ENCODE measurements at regions not wholly inside any gene's neighbourhood (a gene's known extent, or its start where the extent isn't known, plus 50 kb on each side); places are given as distances from the start of the nearest gene placed in this dataset.

GRCh38 chr9:22265038-22265437 lies 181.6 kb upstream of the DMRTA1 start:
- Mint-ChIP-seq H3K9me3 (peaks cover 9% of the 10 kb centered on the region), H3K27ac (no peak overlapping the region), H3K36me3 (ENCODE audit: low read depth) (no peaks in the 10 kb centered on the region), H3K4me1 (ENCODE audit: low read depth) (no peaks in the 10 kb centered on the region), H3K27me3 (ENCODE audit: low read depth) (peaks cover 2% of the 10 kb centered on the region), H3K4me3 (ENCODE audit: low read depth) (no peak overlapping the region)
- intact Hi-C loops (cut with micrococcal nuclease) = no loop called here
- DNase-seq (ENCODE audit: low spot score) = no peak

GRCh38 chr9:22265534-22265933 lies 181.1 kb upstream of the DMRTA1 start:
- H3K4me3 Mint-ChIP-seq (ENCODE audit: low read depth) = no peak overlapping the region
- peaks cover 2% of the 10 kb centered on the region for H3K27me3 Mint-ChIP-seq (ENCODE audit: low read depth)
- intact Hi-C loops (cut with micrococcal nuclease) = no loop called here
- no peak overlapping the region for H3K27ac Mint-ChIP-seq
- H3K9me3 Mint-ChIP-seq = peaks cover 9% of the 10 kb centered on the region
- H3K4me1 Mint-ChIP-seq (ENCODE audit: low read depth) = no peaks in the 10 kb centered on the region
- no peak for DNase-seq (ENCODE audit: low spot score)
- no peaks in the 10 kb centered on the region for H3K36me3 Mint-ChIP-seq (ENCODE audit: low read depth)

GRCh38 chr9:22274477-22274876 lies 172.1 kb upstream of the DMRTA1 start:
- Mint-ChIP-seq H3K4me1 (ENCODE audit: low read depth) (no peaks in the 10 kb centered on the region), H3K27me3 (ENCODE audit: low read depth) (peaks cover 2% of the 10 kb centered on the region), H3K9me3 (no peaks in the 10 kb centered on the region), H3K36me3 (ENCODE audit: low read depth) (no peaks in the 10 kb centered on the region), H3K4me3 (ENCODE audit: low read depth) (no peak overlapping the region), H3K27ac (no peak overlapping the region)
- intact Hi-C loops (cut with micrococcal nuclease) = no loop called here
- DNase-seq (ENCODE audit: low spot score) = no peak

GRCh38 chr9:22278426-22278825 lies 168.2 kb upstream of the DMRTA1 start:
- intact Hi-C loops (cut with micrococcal nuclease) = no loop called here
- no peak overlapping the region for H3K27ac Mint-ChIP-seq
- H3K4me1 Mint-ChIP-seq (ENCODE audit: low read depth) = no peaks in the 10 kb centered on the region
- H3K4me3 Mint-ChIP-seq (ENCODE audit: low read depth) = no peak overlapping the region
- no peaks in the 10 kb centered on the region for H3K9me3 Mint-ChIP-seq
- DNase-seq (ENCODE audit: low spot score) = no peak
- H3K36me3 Mint-ChIP-seq (ENCODE audit: low read depth) = no peaks in the 10 kb centered on the region
- H3K27me3 Mint-ChIP-seq (ENCODE audit: low read depth) = peaks cover 2% of the 10 kb centered on the region

GRCh38 chr9:22279636-22280035 lies 167.0 kb upstream of the DMRTA1 start:
- Mint-ChIP-seq H3K4me1 (ENCODE audit: low read depth) (no peaks in the 10 kb centered on the region), H3K9me3 (no peaks in the 10 kb centered on the region), H3K27ac (no peak overlapping the region), H3K36me3 (ENCODE audit: low read depth) (no peaks in the 10 kb centered on the region), H3K4me3 (ENCODE audit: low read depth) (no peak overlapping the region), H3K27me3 (ENCODE audit: low read depth) (peaks cover 2% of the 10 kb centered on the region)
- intact Hi-C loops (cut with micrococcal nuclease) = no loop called here
- no peak for DNase-seq (ENCODE audit: low spot score)

GRCh38 chr9:22285066-22285465 lies 161.6 kb upstream of the DMRTA1 start:
- no peak for DNase-seq (ENCODE audit: low spot score)
- Mint-ChIP-seq H3K27ac (no peak overlapping the region), H3K4me3 (ENCODE audit: low read depth) (no peak overlapping the region), H3K36me3 (ENCODE audit: low read depth) (no peaks in the 10 kb centered on the region), H3K4me1 (ENCODE audit: low read depth) (no peaks in the 10 kb centered on the region), H3K9me3 (no peaks in the 10 kb centered on the region), H3K27me3 (ENCODE audit: low read depth) (no peaks in the 10 kb centered on the region)
- intact Hi-C loops (cut with micrococcal nuclease) = no loop called here

- H3K27me3 Mint-ChIP-seq (ENCODE audit: low read depth) = no peaks in the 10 kb centered on the region
- DNase-seq (ENCODE audit: low spot score) = no peak
- no peak overlapping the region for H3K4me3 Mint-ChIP-seq (ENCODE audit: low read depth)
- no peaks in the 10 kb centered on the region for H3K36me3 Mint-ChIP-seq (ENCODE audit: low read depth)
- intact Hi-C loops (cut with micrococcal nuclease) = no loop called here
- H3K4me1 Mint-ChIP-seq (ENCODE audit: low read depth) = no peaks in the 10 kb centered on the region
- H3K27ac Mint-ChIP-seq = no peak overlapping the region
- H3K9me3 Mint-ChIP-seq = no peaks in the 10 kb centered on the region
These were observed 160.0 kb upstream of the DMRTA1 start for GRCh38 chr9:22286661-22287060.

- intact Hi-C loops (cut with micrococcal nuclease) = no loop called here
- no peaks in the 10 kb centered on the region for H3K27me3 Mint-ChIP-seq (ENCODE audit: low read depth)
These were observed 158.0 kb upstream of the DMRTA1 start for GRCh38 chr9:22288661-22289060.

GRCh38 chr9:22307013-22307711 lies 139.5 kb upstream of the DMRTA1 start:
- DNase-seq (ENCODE audit: low spot score) = no peak
- H3K27ac Mint-ChIP-seq = no peak overlapping the region
- no peak overlapping the region for H3K4me3 Mint-ChIP-seq (ENCODE audit: low read depth)
- intact Hi-C loops (cut with micrococcal nuclease) = no loop called here
- H3K4me1 Mint-ChIP-seq (ENCODE audit: low read depth) = no peaks in the 10 kb centered on the region
- no peaks in the 10 kb centered on the region for H3K27me3 Mint-ChIP-seq (ENCODE audit: low read depth)
- no peaks in the 10 kb centered on the region for H3K36me3 Mint-ChIP-seq (ENCODE audit: low read depth)
- no peaks in the 10 kb centered on the region for H3K9me3 Mint-ChIP-seq

More at GRCh38 chr9:22288661-22289060, 158.0 kb upstream of the DMRTA1 start:
- Mint-ChIP-seq H3K9me3 (no peaks in the 10 kb centered on the region), H3K4me1 (ENCODE audit: low read depth) (no peaks in the 10 kb centered on the region), H3K36me3 (ENCODE audit: low read depth) (no peaks in the 10 kb centered on the region), H3K4me3 (ENCODE audit: low read depth) (no peak overlapping the region), H3K27ac (no peak overlapping the region)
- no peak for DNase-seq (ENCODE audit: low spot score)

- Mint-ChIP-seq H3K36me3 (ENCODE audit: low read depth) (no peaks in the 10 kb centered on the region), H3K27ac (no peak overlapping the region), H3K27me3 (ENCODE audit: low read depth) (no peaks in the 10 kb centered on the region), H3K9me3 (no peaks in the 10 kb centered on the region), H3K4me3 (ENCODE audit: low read depth) (no peak overlapping the region), H3K4me1 (ENCODE audit: low read depth) (no peaks in the 10 kb centered on the region)
- intact Hi-C loops (cut with micrococcal nuclease) = no loop called here
- no peak for DNase-seq (ENCODE audit: low spot score)
These were observed 138.4 kb upstream of the DMRTA1 start for GRCh38 chr9:22308177-22308576.

- Mint-ChIP-seq H3K27ac (no peak overlapping the region), H3K4me1 (ENCODE audit: low read depth) (no peaks in the 10 kb centered on the region), H3K9me3 (no peaks in the 10 kb centered on the region), H3K27me3 (ENCODE audit: low read depth) (no peaks in the 10 kb centered on the region), H3K4me3 (ENCODE audit: low read depth) (no peak overlapping the region), H3K36me3 (ENCODE audit: low read depth) (no peaks in the 10 kb centered on the region)
- no peak for DNase-seq (ENCODE audit: low spot score)
- intact Hi-C loops (cut with micrococcal nuclease) = no loop called here
These were observed 130.0 kb upstream of the DMRTA1 start for GRCh38 chr9:22316645-22317044.

- Mint-ChIP-seq H3K27ac (no peak overlapping the region), H3K36me3 (ENCODE audit: low read depth) (no peaks in the 10 kb centered on the region), H3K27me3 (ENCODE audit: low read depth) (no peaks in the 10 kb centered on the region), H3K9me3 (no peaks in the 10 kb centered on the region), H3K4me3 (ENCODE audit: low read depth) (no peak overlapping the region), H3K4me1 (ENCODE audit: low read depth) (no peaks in the 10 kb centered on the region)
- no peak for DNase-seq (ENCODE audit: low spot score)
- intact Hi-C loops (cut with micrococcal nuclease) = no loop called here
These were observed 115.1 kb upstream of the DMRTA1 start for GRCh38 chr9:22331533-22331932.

- Mint-ChIP-seq H3K36me3 (ENCODE audit: low read depth) (no peaks in the 10 kb centered on the region), H3K27ac (no peak overlapping the region), H3K9me3 (no peaks in the 10 kb centered on the region), H3K4me1 (ENCODE audit: low read depth) (no peaks in the 10 kb centered on the region), H3K27me3 (ENCODE audit: low read depth) (no peaks in the 10 kb centered on the region), H3K4me3 (ENCODE audit: low read depth) (no peak overlapping the region)
- intact Hi-C loops (cut with micrococcal nuclease) = no loop called here
- DNase-seq (ENCODE audit: low spot score) = no peak
These were observed 114.4 kb upstream of the DMRTA1 start for GRCh38 chr9:22332202-22332601.

- no peaks in the 10 kb centered on the region for H3K9me3 Mint-ChIP-seq
- no peak overlapping the region for H3K4me3 Mint-ChIP-seq (ENCODE audit: low read depth)
- DNase-seq (ENCODE audit: low spot score) = no peak
- intact Hi-C loops (cut with micrococcal nuclease) = no loop called here
- no peaks in the 10 kb centered on the region for H3K27me3 Mint-ChIP-seq (ENCODE audit: low read depth)
- H3K27ac Mint-ChIP-seq = no peak overlapping the region
- no peaks in the 10 kb centered on the region for H3K4me1 Mint-ChIP-seq (ENCODE audit: low read depth)
- no peaks in the 10 kb centered on the region for H3K36me3 Mint-ChIP-seq (ENCODE audit: low read depth)
These were observed 109.4 kb upstream of the DMRTA1 start for GRCh38 chr9:22337261-22337660.
